Esophagus squamous epithelium (tissue), 5 donors: ENCODE measurements at regions not wholly inside any gene's neighbourhood (a gene's known extent, or its start where the extent isn't known, plus 50 kb on each side); places are given as distances from the start of the nearest gene placed in this dataset.

Experiments used
- DNase-seq: peaks from one replicate; lab custom pipeline; 2025; lab: John Stamatoyannopoulos, UW
- H3K27ac ChIP-seq, 4 donors: fragments of 200-600 bp; sonication (generic); one replicate each; pipeline ENCODE4 v1.5.1; 2016 to 2019; ENCODE audit warnings: mild to moderate bottlenecking in 1 of 4
- H3K27me3 ChIP-seq, 4 donors: fragments of 200-600 bp; sonication (generic); 1 replicate in 3 of 4; 2 replicates in 1 of 4; pipeline versions ENCODE4 v1.5.1 to v1.6.0; 2017 to 2021; ENCODE audit warnings: antibody characterized with exemption in 1 of 4
- H3K36me3 ChIP-seq, 3 donors: fragments of 200-600 bp; sonication (generic); one replicate each; pipeline ENCODE4 v1.5.1; 2016 to 2019
- H3K4me1 ChIP-seq, 3 donors: fragments of 200-600 bp; sonication (generic); one replicate each; pipeline ENCODE4 v1.5.1; 2017 to 2019
- H3K4me3 ChIP-seq, 4 donors: fragments of 200-600 bp; sonication (generic); 1 replicate in 3 of 4; 2 replicates in 1 of 4; pipeline ENCODE4 v1.5.1; 2016 to 2019; ENCODE audit warnings: mild to moderate bottlenecking in 2 of 4, moderate library complexity in 1 of 4
- H3K9me3 ChIP-seq, 3 donors: fragments of 200-600 bp; sonication (generic); one replicate each; pipeline ENCODE4 v1.5.1; 2016 to 2019
- CTCF ChIP-seq, 6 experiments: fragments of 450-650 bp in 4 of 6; fragments of 200-600 bp in 2 of 6; sonication (generic) in 2 of 6; IDR thresholded peaks; one replicate each; pipeline ENCODE4 v1.5.1; 2016 to 2019; ENCODE audit warnings: antibody characterized with exemption in 6 of 6, mild to moderate bottlenecking in 4 of 6, moderate library complexity in 4 of 6
- POLR2A ChIP-seq, 4 donors: fragments of 450-650 bp; IDR thresholded peaks; one replicate each; pipeline ENCODE4 v1.6.1; 2017; ENCODE audit warnings: antibody characterized with exemption in 4 of 4, mild to moderate bottlenecking in 4 of 4, moderate library complexity in 3 of 4
- WGBS, 2 donors: methylation state at CpG; one replicate each; pipeline ENCODE4 v1.1.5; 2018; 5-methylcytosine and 5-hydroxymethylcytosine counted together
- intact Hi-C: fragments of 100-400 bp; cut with DNase I; formaldehyde crosslinking; loops from one replicate; pipeline ENCODE4 v1.15.0; 2022
- donor health status: DM: yes; HTN: yes; CAD: no.

- no peaks in the 10 kb centered on the region for H3K36me3 ChIP-seq
- H3K4me3 ChIP-seq: no peak overlapping the region
- H3K9me3 ChIP-seq: no peaks in the 10 kb centered on the region
- H3K27me3 ChIP-seq: no peaks in the 10 kb centered on the region
- H3K27ac ChIP-seq: no peak overlapping the region
- H3K4me1 ChIP-seq: no peaks in the 10 kb centered on the region
- intact Hi-C loops: no loop called here
- TF ChIP-seq CTCF (IDR thresholded peaks at IDR 0.05) (no peak), POLR2A (IDR thresholded peaks at IDR 0.05) (no peak)
- DNase-seq: no peak
Measured at GRCh38 chr3:132804498-132804897, 82.3 kb upstream of the NPHP3 start.

- H3K36me3 ChIP-seq: no peaks in the 10 kb centered on the region
- H3K27ac ChIP-seq: no peak overlapping the region
Measured at GRCh38 chr3:132803889-132804288, 81.7 kb upstream of the NPHP3 start.

GRCh38 chr3:132800958-132801357 is 78.7 kb upstream of the NPHP3 start:
- DNase-seq: no peak
- Histone ChIP-seq H3K27me3 (no peaks in the 10 kb centered on the region), H3K36me3 (no peaks in the 10 kb centered on the region), H3K4me1 (no peaks in the 10 kb centered on the region), H3K27ac (no peak overlapping the region), H3K4me3 (no peak overlapping the region), H3K9me3 (no peaks in the 10 kb centered on the region)
- TF ChIP-seq POLR2A (IDR thresholded peaks at IDR 0.05) (no peak), CTCF (IDR thresholded peaks at IDR 0.05) (no peak)
- intact Hi-C loops: no loop called here
- WGBS, 2 donors: 48 to 65% methylated on average over 2 of the region's 2 CpGs

More at GRCh38 chr3:132803889-132804288, 81.7 kb upstream of the NPHP3 start:
- Histone ChIP-seq H3K4me1 (no peaks in the 10 kb centered on the region), H3K9me3 (no peaks in the 10 kb centered on the region), H3K4me3 (no peak overlapping the region), H3K27me3 (no peaks in the 10 kb centered on the region)
- no peak for DNase-seq
- TF ChIP-seq CTCF (IDR thresholded peaks at IDR 0.05): no peak
- TF ChIP-seq POLR2A (IDR thresholded peaks at IDR 0.05): no peak
- WGBS, 2 donors: 49 to 60% methylated on average over 4 of the region's 4 CpGs
- intact Hi-C loops: no loop called here

GRCh38 chr3:132790806-132791205 is 68.6 kb upstream of the NPHP3 start:
- Histone ChIP-seq H3K4me3 (no peak overlapping the region), H3K36me3 (no peaks in the 10 kb centered on the region), H3K27ac (peak overlapping the region in 1 of 4 donors; percentile 67), H3K9me3 (no peaks in the 10 kb centered on the region), H3K4me1 (peaks cover 0 to 14% (median 7%) of the 10 kb centered on the region in 3 donors), H3K27me3 (no peaks in the 10 kb centered on the region)
- TF ChIP-seq POLR2A (IDR thresholded peaks at IDR 0.05) (no peak), CTCF (IDR thresholded peaks at IDR 0.05) (no peak)
- no peak for DNase-seq
- intact Hi-C loops: no loop called here

- H3K27me3 ChIP-seq: no peaks in the 10 kb centered on the region
- H3K27ac ChIP-seq: peak overlapping the region in 2 of 4 donors; percentile 38 to 67
- no peaks in the 10 kb centered on the region for H3K9me3 ChIP-seq
- 62 to 78% methylated on average over 4 to 5 of the region's 6 CpGs for WGBS, 2 donors
- H3K36me3 ChIP-seq: no peaks in the 10 kb centered on the region
- intact Hi-C loops: no loop called here
- peaks cover 0 to 14% (median 7%) of the 10 kb centered on the region in 3 donors for H3K4me1 ChIP-seq
- H3K4me3 ChIP-seq: no peak overlapping the region
- DNase-seq: no peak
- TF ChIP-seq POLR2A (IDR thresholded peaks at IDR 0.05) (no peak), CTCF (IDR thresholded peaks at IDR 0.05) (no peak)
Measured at GRCh38 chr3:132789959-132790358, 67.8 kb upstream of the NPHP3 start.
